Non-pigmented ciliary epithelial cell (primary cell): ENCODE measurements at regions not wholly inside any gene's neighbourhood (a gene's known extent, or its start where the extent isn't known, plus 50 kb on each side); places are given as distances from the start of the nearest gene placed in this dataset.
A peak's percentile ranks its signal among the peaks of the same experiment; 100 is the strongest.

ENCODE experiments used
- DNase-seq: peaks from one replicate; pipeline ENCODE4 v3.0.0-alpha.2; 2010; ENCODE audit warnings: low read depth

GRCh38 chr14:32254952-32255679 is 52.0 kb upstream of the RNU6-8 start:
- peak; percentile 46 for DNase-seq

- no peak for DNase-seq
Measured at GRCh38 chr14:32255789-32256188, 52.7 kb upstream of the RNU6-8 start.

DNA sequence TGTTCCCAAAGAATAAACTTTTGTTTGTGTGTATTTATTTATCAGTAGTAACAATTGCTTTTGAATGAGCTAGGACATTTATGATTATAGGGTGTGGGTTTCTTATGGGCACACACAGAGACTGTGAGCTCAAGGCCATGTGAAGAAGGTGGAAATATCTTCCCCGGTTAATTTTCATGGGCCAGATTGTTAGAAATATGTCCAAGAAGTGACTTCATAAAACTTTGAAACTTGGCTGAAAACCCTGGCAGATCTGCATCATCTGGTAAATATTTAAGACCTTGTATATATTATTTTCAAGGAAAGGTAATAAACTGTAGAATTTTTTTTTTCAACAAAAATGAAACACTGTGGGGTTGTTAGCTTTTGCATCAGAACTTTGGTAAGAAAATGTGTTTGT is 53.5 kb upstream of the RNU6-8 start:
- no peak for DNase-seq

GRCh38 chr14:32258336-32258993 is 55.4 kb upstream of the RNU6-8 start:
- no peak for DNase-seq

DNA sequence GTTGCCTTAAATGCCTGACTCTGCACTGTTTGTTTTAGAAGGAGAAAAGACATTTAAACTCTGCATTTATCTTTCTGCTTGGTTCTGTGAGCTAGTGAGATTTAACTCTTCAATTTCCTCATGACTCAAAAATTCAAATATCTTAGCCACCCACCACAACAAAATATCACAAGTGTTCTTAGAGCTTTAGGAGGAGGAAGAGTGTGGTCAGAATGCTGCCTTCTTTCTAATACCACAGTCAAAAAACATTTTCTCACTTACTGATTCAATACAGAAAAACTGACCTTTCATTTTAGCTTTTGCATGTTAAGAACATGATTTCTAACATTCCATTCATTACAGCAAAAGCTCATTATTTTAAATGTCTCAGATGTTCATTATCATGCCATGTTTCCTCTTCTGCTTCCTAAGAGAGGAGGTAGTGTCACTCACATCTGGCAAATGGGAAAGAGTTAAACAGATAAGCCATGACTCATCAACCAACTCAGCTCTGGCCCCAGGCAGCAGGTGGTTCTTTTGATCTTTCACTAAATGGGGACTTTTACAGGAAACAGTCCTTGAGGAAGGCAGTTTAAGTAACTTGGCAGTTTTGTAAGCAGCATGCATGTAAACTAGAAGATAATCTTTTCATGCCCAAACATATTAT is 56.4 kb upstream of the RNU6-8 start:
- peak; percentile 49 for DNase-seq

DNA sequence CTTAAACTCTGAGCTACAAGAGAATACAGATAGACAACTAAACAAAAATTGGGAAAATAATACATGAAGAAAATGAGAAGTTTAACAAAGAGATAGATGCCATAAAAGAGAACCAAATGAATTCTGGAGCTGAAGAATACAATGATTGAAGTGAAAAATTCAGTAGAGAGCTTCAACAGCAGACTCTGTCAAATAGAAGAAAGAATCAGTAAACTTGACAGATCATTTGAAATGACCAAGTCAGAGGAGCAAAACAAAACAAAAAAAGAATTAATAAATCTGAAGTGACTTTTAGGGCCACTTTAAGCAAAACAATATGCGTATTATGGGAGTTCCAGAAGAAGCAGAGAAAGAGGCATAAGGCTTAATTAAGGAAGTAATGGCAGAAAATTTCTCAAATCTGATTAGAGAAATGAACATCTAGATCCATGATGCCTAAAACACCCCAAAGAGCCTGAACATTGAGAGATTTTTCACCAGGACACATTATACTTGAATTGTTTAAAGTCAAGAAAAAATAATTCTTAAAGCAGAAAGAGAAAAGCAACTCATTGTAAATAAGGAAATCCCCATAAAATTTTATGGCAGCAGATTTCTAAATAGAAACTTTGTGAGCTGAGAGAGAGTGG is 61.0 kb upstream of the RNU6-8 start:
- no peak for DNase-seq

DNA sequence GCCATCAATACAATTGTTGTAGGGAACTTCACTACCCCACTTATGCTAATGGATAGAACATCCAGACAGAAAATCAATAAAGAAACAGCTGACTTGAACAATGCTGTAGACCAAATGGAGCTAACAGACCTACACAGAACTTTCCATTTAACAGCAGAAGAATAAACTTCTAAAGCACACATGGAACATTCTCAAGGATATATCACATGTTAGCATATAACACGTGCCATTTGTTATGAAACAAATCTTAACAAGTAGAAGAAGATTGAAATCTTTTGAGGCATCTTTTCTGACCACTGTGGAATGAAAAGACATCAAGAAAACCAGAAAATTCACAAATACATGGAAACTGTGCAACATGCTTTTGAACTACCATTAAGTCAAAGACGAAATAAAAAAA is 62.5 kb upstream of the RNU6-8 start:
- no peak for DNase-seq

DNA sequence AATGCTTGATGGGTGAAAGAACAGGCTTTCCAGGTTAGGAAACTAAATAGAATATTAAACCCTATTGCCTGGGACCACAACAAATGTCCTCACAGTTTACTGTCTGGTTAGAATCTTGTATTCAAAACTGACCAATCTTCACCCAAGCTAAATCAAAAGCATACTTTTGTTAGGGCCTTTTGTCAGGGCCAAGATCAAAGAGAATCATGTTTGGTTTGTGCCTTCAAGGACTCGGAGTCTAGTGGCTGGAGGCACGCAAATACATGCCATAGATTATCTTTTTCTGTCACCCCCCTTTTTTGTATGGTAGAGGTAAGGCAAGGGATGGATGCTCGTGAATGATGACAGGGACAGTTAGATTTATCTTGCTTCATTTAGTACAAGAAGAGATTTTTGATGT is 51.1 kb upstream of the AKAP6 start:
- DNase-seq: no peak
